Sigmoid colon (tissue), 6 donors: ENCODE measurements at regions not wholly inside any gene's neighbourhood (a gene's known extent, or its start where the extent isn't known, plus 50 kb on each side); places are given as distances from the start of the nearest gene placed in this dataset.

Experiments used
- DNase-seq: peaks from one replicate; pipeline ENCODE4 v3.0.0-alpha.2; 2019
- H3K27ac ChIP-seq, 4 donors: fragments of 200-600 bp; sonication (generic); one replicate each; pipeline ENCODE4 v1.5.1; 2016 to 2019; ENCODE audit warnings: mild to moderate bottlenecking in 1 of 4
- H3K27me3 ChIP-seq, 3 donors: fragments of 200-600 bp; sonication (generic); one replicate each; pipeline ENCODE4 v1.5.1; 2019; ENCODE audit warnings: mild to moderate bottlenecking in 1 of 3
- H3K36me3 ChIP-seq, 4 donors: fragments of 200-600 bp; sonication (generic); one replicate each; pipeline ENCODE4 v1.5.1; 2016 to 2019
- H3K4me1 ChIP-seq, 4 donors: fragments of 200-600 bp; sonication (generic); one replicate each; pipeline ENCODE4 v1.5.1; 2017 to 2019
- H3K4me3 ChIP-seq, 4 donors: fragments of 200-600 bp; sonication (generic); one replicate each; pipeline ENCODE4 v1.5.1; 2017 to 2019; ENCODE audit warnings: mild to moderate bottlenecking in 2 of 4, moderate library complexity in 1 of 4
- H3K9me3 ChIP-seq, 4 donors: fragments of 200-600 bp in 3 of 4; sonication (generic) in 3 of 4; one replicate each; pipeline versions ENCODE4 v1.5.1 to v1.6.1; 2013 to 2019
- EP300 ChIP-seq, 4 donors: sonication (generic); formaldehyde crosslinking; IDR thresholded peaks; one replicate each; pipeline ENCODE4 v1.6.1; 2017; ENCODE audit warnings: antibody characterized with exemption in 4 of 4
- POLR2A ChIP-seq, 2 donors: fragments of 450-650 bp; IDR thresholded peaks; one replicate each; pipeline ENCODE4 v1.6.1; 2016; ENCODE audit warnings: antibody characterized with exemption in 2 of 2, mild to moderate bottlenecking in 2 of 2, moderate library complexity in 2 of 2
- POLR2AphosphoS5 ChIP-seq, 4 donors: sonication (generic); formaldehyde crosslinking; IDR thresholded peaks; one replicate each; pipeline ENCODE4 v1.6.1; 2017; ENCODE audit warnings: antibody characterized with exemption in 4 of 4
- WGBS, 2 donors: extraction: QIAGEN DNeasy Blood & Tissue Kit; methylation state at CpG; one replicate each; pipeline ENCODE4 v1.1.7; 2013; 5-methylcytosine and 5-hydroxymethylcytosine counted together
- intact Hi-C: fragments of 100-400 bp; cut with DNase I; formaldehyde crosslinking; loops from one replicate; pipeline ENCODE4 v1.15.1; 2023
- TF ChIP-seq, protein P1 (sequence below), 4 experiments: fragments of 450-650 bp in 3 of 4; fragments of 200-600 bp in 1 of 4; IDR thresholded peaks; one replicate each; pipeline ENCODE4 v1.5.1; 2016 to 2019; ENCODE audit warnings: antibody characterized with exemption in 4 of 4, mild to moderate bottlenecking in 3 of 4, moderate library complexity in 2 of 4
- donor health status: healthy with polysubstance abuse.
- donor health status: healthy.

DNA sequence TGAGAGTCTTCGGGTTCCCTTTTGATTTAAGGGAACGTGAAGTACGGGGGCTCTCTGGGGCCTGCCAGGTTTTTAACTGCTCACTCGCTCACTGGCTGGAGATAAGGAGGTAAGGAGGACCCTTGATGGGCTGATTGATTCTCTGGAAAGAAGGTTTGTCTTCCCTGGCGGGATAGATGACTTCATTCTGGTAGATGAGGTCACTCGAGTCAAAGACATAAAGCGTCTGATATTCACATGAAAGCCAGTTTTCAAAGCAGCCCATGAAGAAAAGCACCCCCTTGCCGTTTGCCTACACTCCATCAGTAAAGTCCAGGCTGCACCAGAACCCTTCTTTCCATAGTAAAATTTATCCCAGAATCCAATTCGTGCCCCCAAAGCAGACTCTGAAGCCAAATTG, 233.7 kb upstream of the IRX5 start:
- Histone ChIP-seq H3K4me3 (no peak overlapping the region), H3K27me3 (peaks cover 0 to 8% (median 0%) of the 10 kb centered on the region in 3 donors), H3K4me1 (no peaks in the 10 kb centered on the region), H3K9me3 (peaks cover 0 to 3% (median 1%) of the 10 kb centered on the region in 4 donors), H3K36me3 (no peaks in the 10 kb centered on the region), H3K27ac (no peak overlapping the region)
- 61 to 64% methylated on average over 9 of the region's 9 CpGs for WGBS, 2 donors
- intact Hi-C loops: no loop called here
- no peak for DNase-seq
- TF ChIP-seq, protein P1, sequence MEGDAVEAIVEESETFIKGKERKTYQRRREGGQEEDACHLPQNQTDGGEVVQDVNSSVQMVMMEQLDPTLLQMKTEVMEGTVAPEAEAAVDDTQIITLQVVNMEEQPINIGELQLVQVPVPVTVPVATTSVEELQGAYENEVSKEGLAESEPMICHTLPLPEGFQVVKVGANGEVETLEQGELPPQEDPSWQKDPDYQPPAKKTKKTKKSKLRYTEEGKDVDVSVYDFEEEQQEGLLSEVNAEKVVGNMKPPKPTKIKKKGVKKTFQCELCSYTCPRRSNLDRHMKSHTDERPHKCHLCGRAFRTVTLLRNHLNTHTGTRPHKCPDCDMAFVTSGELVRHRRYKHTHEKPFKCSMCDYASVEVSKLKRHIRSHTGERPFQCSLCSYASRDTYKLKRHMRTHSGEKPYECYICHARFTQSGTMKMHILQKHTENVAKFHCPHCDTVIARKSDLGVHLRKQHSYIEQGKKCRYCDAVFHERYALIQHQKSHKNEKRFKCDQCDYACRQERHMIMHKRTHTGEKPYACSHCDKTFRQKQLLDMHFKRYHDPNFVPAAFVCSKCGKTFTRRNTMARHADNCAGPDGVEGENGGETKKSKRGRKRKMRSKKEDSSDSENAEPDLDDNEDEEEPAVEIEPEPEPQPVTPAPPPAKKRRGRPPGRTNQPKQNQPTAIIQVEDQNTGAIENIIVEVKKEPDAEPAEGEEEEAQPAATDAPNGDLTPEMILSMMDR (IDR thresholded peaks at IDR 0.05): no peak
- TF ChIP-seq EP300 (IDR thresholded peaks at IDR 0.05) (no peak), POLR2A (IDR thresholded peaks at IDR 0.05) (no peak), POLR2AphosphoS5 (IDR thresholded peaks at IDR 0.05) (no peak)

GRCh38 chr16:54696522-54696921, 234.1 kb upstream of the IRX5 start:
- Histone ChIP-seq H3K4me3 (no peak overlapping the region), H3K4me1 (no peaks in the 10 kb centered on the region), H3K9me3 (peaks cover 0 to 2% (median 0%) of the 10 kb centered on the region in 4 donors), H3K27ac (no peak overlapping the region), H3K27me3 (peaks cover 0 to 8% (median 0%) of the 10 kb centered on the region in 3 donors), H3K36me3 (no peaks in the 10 kb centered on the region)
- 46 to 48% methylated on average over 8 of the region's 8 CpGs for WGBS, 2 donors
- no peak for TF ChIP-seq POLR2A (IDR thresholded peaks at IDR 0.05)
- intact Hi-C loops: no loop called here
- no peak for DNase-seq

DNA sequence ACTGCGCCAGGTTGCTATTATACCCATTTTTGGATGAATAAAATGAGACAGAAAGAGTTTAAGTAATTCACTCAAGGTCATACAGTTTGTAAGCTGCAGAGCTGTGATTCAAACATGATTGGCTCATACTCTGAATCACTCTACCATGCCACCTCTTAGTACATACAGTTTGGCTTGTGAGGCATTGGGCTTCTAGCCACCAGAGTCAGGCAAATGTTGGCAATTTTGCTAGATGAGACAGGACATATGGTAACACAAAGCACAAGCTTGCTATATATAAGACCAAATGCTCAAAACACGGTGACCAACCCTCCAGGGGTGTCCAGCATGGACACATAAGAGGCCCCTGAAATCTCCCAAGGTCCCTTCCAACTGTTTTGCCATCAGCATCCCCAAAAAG, 236.0 kb upstream of the IRX5 start:
- 50 to 59% methylated on average over 2 of the region's 2 CpGs for WGBS, 2 donors
- intact Hi-C loops: no loop called here

GRCh38 chr16:54693864-54694263, 236.8 kb upstream of the IRX5 start:
- Histone ChIP-seq H3K9me3 (no peaks in the 10 kb centered on the region), H3K27ac (no peak overlapping the region), H3K4me1 (no peaks in the 10 kb centered on the region), H3K27me3 (peaks cover 0 to 8% (median 0%) of the 10 kb centered on the region in 3 donors), H3K36me3 (no peaks in the 10 kb centered on the region), H3K4me3 (no peak overlapping the region)
- DNase-seq: no peak
- TF ChIP-seq EP300 (IDR thresholded peaks at IDR 0.05) (no peak), POLR2A (IDR thresholded peaks at IDR 0.05) (no peak), POLR2AphosphoS5 (IDR thresholded peaks at IDR 0.05) (no peak)
- TF ChIP-seq, protein P1 (IDR thresholded peaks at IDR 0.05): no peak
- intact Hi-C loops: no loop called here

More for the DNA sequence above, 236.0 kb upstream of the IRX5 start:
- Histone ChIP-seq H3K9me3 (no peaks in the 10 kb centered on the region), H3K27ac (no peak overlapping the region), H3K27me3 (peaks cover 0 to 8% (median 0%) of the 10 kb centered on the region in 3 donors), H3K4me3 (no peak overlapping the region), H3K4me1 (no peaks in the 10 kb centered on the region), H3K36me3 (no peaks in the 10 kb centered on the region)
- no peak for DNase-seq
- no peak for TF ChIP-seq POLR2AphosphoS5 (IDR thresholded peaks at IDR 0.05)
- TF ChIP-seq, protein P1 (IDR thresholded peaks at IDR 0.05): no peak

DNA sequence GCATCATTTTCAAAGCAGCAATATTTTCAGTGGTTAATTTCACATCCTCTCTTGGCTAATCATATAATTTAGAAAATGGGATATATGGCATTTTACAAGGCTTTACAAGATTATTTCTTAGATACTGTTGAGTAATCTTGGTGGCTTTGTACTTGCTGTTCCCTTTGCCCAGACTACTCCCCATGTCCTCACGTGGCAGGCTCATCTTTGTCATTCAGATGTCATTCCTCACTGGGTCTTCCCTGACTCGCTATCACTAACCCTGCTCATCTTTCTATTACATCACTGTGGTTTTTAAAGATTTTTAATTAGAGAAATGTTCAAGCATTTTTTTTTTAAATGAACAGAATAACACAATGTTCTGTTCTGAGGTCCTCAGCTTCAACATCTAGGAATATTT, 240.0 kb upstream of the IRX5 start:
- WGBS, 2 donors: 57 to 68% methylated on average over 2 of the region's 2 CpGs
- H3K9me3 ChIP-seq: no peaks in the 10 kb centered on the region
- intact Hi-C loops: no loop called here
- no peak for DNase-seq
- TF ChIP-seq, protein P1 (IDR thresholded peaks at IDR 0.05): no peak
- no peak for TF ChIP-seq POLR2A (IDR thresholded peaks at IDR 0.05)
- no peak for TF ChIP-seq POLR2AphosphoS5 (IDR thresholded peaks at IDR 0.05)
- no peak for TF ChIP-seq EP300 (IDR thresholded peaks at IDR 0.05)
- H3K4me3 ChIP-seq: no peak overlapping the region
- no peaks in the 10 kb centered on the region for H3K36me3 ChIP-seq
- no peak overlapping the region for H3K27ac ChIP-seq
- peaks cover 0 to 4% (median 0%) of the 10 kb centered on the region in 3 donors for H3K27me3 ChIP-seq
- H3K4me1 ChIP-seq: no peaks in the 10 kb centered on the region
